WI38 (cell line): ENCODE measurements at regions not wholly inside any gene's neighbourhood (a gene's known extent, or its start where the extent isn't known, plus 50 kb on each side); places are given as distances from the start of the nearest gene placed in this dataset.

Source experiments
- H3K4me3 ChIP-seq: 2 replicates; pipeline ENCODE4 v1.5.1; 2011; ENCODE audit warnings: low read depth, mild to moderate bottlenecking, control low read depth, low read length
- CTCF ChIP-seq: IDR thresholded peaks from 2 replicates; pipeline ENCODE4 v1.5.1; 2012; ENCODE audit warnings: low read depth, mild to moderate bottlenecking, control low read depth, low read length

DNA sequence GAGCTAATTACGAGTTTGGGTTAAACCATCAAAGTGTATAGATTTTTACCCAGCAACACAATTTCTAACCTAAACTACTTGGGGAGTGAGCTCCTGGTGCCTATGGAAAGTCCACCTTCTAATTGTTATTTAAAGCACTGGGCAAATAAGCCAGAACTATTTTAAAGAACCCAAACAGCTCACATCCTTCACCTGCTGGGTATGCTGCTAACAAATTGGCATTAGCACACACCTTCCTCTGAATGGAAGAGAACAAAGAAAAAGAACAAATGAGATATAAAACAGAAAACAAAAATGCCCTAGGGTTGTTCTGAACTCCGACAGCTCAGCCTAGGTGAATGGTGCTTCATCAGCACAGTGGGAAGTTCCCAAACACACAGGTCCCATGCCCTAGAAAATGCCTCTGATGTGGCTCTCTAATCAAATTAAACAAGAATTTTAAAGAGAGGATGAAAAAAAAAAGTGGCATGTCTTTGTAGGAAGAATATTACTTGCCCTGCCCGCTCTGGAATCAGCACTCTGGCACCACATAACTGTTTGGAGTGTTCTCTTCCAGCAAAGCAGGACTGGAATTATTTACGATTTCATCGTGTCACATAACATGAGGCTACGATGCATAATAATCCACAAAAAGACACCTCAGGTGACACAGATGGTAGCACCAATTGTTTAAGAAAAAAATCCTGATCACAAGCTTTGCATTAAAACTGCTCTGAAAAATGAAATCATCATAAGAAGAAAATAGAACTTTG, 334.4 kb downstream of the GBE1 start:
- no peak for TF ChIP-seq CTCF
- no peak overlapping the region for H3K4me3 ChIP-seq

- H3K4me3 ChIP-seq = no peak overlapping the region
- TF ChIP-seq CTCF = no peak
These were observed 336.1 kb downstream of the GBE1 start for GRCh38 chr3:81425198-81425868.

GRCh38 chr3:81419228-81419627, 342.2 kb downstream of the GBE1 start:
- TF ChIP-seq CTCF = no peak
- H3K4me3 ChIP-seq = no peak overlapping the region

GRCh38 chr3:81416812-81417211, 344.6 kb downstream of the GBE1 start:
- TF ChIP-seq CTCF = no peak
- no peak overlapping the region for H3K4me3 ChIP-seq

- no peak for TF ChIP-seq CTCF
- no peak overlapping the region for H3K4me3 ChIP-seq
These were observed 355.1 kb downstream of the GBE1 start for GRCh38 chr3:81406318-81406717.

DNA sequence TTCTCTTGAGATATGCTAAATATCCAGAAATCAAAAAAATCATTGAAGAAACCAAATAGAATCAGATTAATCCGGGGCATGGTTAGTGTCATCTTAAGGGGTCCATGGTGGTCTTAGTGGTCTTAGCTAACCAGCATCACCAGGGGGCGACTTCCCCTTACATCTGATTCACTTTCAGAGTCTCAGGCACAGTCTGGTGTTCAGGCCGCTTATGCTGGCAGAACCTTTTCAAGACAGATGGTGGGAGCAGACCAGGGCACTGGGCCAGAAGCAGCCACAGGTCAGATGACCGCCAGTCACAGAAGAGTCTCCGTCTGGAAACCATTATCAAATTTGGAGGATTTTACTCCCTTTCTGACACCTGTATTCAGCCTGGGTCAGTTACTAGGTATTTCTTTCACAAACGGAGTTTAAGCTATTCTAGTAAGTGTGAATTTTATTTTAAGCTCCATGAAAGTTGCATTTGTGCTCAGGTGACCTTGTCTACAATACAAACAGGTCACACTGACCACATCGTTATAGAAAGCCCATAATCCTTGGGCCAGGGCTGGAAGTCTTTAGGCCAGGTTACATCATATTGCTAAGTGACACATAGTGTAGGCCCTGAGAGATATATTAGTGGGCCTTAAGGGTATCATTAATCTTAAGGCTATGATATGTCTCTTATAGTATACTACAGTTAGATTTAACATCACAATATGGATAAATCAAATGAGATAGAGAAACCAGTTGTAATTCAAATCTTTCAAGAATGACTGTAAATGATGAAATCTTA, 365.5 kb downstream of the GBE1 start:
- no peak overlapping the region for H3K4me3 ChIP-seq
- no peak for TF ChIP-seq CTCF
